ENCODE measurements at regions not wholly inside any gene's neighbourhood (a gene's known extent, or its start where the extent isn't known, plus 50 kb on each side); places are given as distances from the start of the nearest gene placed in this dataset.

- H3K4me3 ChIP-seq (ENCODE audit: low read depth, low read length), result no peak overlapping the region
- in situ Hi-C loops (cut with HindIII; ENCODE audit: low sequenced_read_pairs), result no loop called here
- DNase-seq (ENCODE audit: low read depth, low spot score), result no peak
- TF ChIP-seq CTCF (IDR thresholded peaks at IDR 0.05; ENCODE audit: low read depth, low read length), result no peak
Measured at GRCh38 chr18:5729983-5730699, 165.2 kb downstream of the TMEM200C start.

GRCh38 chr18:5728531-5728930 is 166.8 kb downstream of the TMEM200C start:
- no peak overlapping the region for H3K4me3 ChIP-seq (ENCODE audit: low read depth, low read length)
- in situ Hi-C loops (cut with HindIII; ENCODE audit: low sequenced_read_pairs), result no loop called here
- no peak for DNase-seq (ENCODE audit: low read depth, low spot score)
- no peak for TF ChIP-seq CTCF (IDR thresholded peaks at IDR 0.05; ENCODE audit: low read depth, low read length)

GRCh38 chr18:5726011-5726410 is 169.3 kb downstream of the TMEM200C start:
- in situ Hi-C loops (cut with HindIII; ENCODE audit: low sequenced_read_pairs), result no loop called here
- no peak for DNase-seq (ENCODE audit: low read depth, low spot score)
- H3K4me3 ChIP-seq (ENCODE audit: low read depth, low read length), result no peak overlapping the region
- no peak for TF ChIP-seq CTCF (IDR thresholded peaks at IDR 0.05; ENCODE audit: low read depth, low read length)

GRCh38 chr18:5721924-5722323 is 173.4 kb downstream of the TMEM200C start:
- in situ Hi-C loops (cut with HindIII; ENCODE audit: low sequenced_read_pairs), result no loop called here
- H3K4me3 ChIP-seq (ENCODE audit: low read depth, low read length), result no peak overlapping the region
- DNase-seq (ENCODE audit: low read depth, low spot score), result no peak
- TF ChIP-seq CTCF (IDR thresholded peaks at IDR 0.05; ENCODE audit: low read depth, low read length), result no peak

- no peak for DNase-seq (ENCODE audit: low read depth, low spot score)
- in situ Hi-C loops (cut with HindIII; ENCODE audit: low sequenced_read_pairs), result no loop called here
- TF ChIP-seq CTCF (IDR thresholded peaks at IDR 0.05; ENCODE audit: low read depth, low read length), result no peak
- no peak overlapping the region for H3K4me3 ChIP-seq (ENCODE audit: low read depth, low read length)
Measured at GRCh38 chr18:5720132-5720531, 175.2 kb downstream of the TMEM200C start.

- no peak for DNase-seq (ENCODE audit: low read depth, low spot score)
- TF ChIP-seq CTCF (IDR thresholded peaks at IDR 0.05; ENCODE audit: low read depth, low read length), result no peak
- in situ Hi-C loops (cut with HindIII; ENCODE audit: low sequenced_read_pairs), result no loop called here
- no peak overlapping the region for H3K4me3 ChIP-seq (ENCODE audit: low read depth, low read length)
Measured at GRCh38 chr18:5717256-5717655, 173.5 kb upstream of the EPB41L3 start.

Measured in astrocyte of the spinal cord (primary cell).